ENCODE measurements at regions not wholly inside any gene's neighbourhood (a gene's known extent, or its start where the extent isn't known, plus 50 kb on each side); places are given as distances from the start of the nearest gene placed in this dataset.

DNA sequence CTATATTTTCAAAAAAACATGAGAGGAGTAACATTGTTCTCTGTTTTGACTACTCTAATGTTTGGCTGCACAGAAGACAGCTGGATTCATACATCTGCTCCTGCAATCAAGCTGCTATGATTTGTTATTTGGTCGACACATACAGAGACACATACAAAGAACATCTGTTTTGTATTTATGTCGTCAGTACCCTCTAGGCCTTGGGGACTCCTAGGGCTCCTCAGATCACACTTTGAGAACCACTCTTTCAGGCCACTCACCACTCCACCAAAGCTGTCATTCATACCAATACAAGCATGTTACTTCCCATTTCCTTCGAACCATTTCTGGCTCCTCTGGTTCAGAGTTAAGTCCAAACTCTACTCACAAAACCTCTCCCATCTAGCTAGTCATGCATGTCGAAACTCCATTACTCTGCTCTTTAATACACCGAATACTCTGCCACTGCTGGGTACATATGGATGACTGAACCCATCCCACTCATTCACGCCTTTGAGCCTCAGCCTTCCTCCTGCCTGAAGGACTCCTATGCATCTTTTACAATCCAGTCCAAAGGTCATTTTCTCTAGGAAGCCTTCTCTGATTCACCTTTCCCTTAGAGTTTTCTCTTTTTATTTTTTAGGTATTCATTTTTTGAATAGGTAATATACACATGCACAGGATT, 102.9 kb upstream of the ARHGEF3 start:
- TF ChIP-seq CTCF (IDR thresholded peaks at IDR 0.05; ENCODE audit: low read length) (no peak), EZH2 (optimal IDR thresholded peaks at IDR 0.05; ENCODE audit: low read depth, low read length) (no peak)

All from MM.1S (cell line).